ENCODE measurements at regions not wholly inside any gene's neighbourhood (a gene's known extent, or its start where the extent isn't known, plus 50 kb on each side); places are given as distances from the start of the nearest gene placed in this dataset.

DNA sequence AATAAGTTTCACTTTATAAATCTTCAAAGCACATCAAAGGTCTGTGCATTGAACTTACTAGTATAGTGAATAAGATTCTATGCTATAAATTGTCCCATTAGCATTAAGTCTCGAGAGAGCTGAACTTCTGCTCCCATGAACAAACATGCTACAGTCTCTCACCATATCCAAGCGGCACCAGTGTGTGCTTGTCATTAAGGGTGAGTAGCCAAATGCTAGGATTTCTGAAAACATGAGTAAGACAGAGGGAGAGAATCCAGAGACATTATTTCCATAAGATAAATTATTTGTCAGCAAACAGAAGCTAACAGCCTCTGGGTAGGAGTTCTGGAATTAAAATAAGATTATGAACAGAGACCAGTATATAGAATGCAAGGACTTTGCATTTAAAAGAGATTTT, 2882.5 kb downstream of the PCDH9 start:
- TF ChIP-seq, protein P1, sequence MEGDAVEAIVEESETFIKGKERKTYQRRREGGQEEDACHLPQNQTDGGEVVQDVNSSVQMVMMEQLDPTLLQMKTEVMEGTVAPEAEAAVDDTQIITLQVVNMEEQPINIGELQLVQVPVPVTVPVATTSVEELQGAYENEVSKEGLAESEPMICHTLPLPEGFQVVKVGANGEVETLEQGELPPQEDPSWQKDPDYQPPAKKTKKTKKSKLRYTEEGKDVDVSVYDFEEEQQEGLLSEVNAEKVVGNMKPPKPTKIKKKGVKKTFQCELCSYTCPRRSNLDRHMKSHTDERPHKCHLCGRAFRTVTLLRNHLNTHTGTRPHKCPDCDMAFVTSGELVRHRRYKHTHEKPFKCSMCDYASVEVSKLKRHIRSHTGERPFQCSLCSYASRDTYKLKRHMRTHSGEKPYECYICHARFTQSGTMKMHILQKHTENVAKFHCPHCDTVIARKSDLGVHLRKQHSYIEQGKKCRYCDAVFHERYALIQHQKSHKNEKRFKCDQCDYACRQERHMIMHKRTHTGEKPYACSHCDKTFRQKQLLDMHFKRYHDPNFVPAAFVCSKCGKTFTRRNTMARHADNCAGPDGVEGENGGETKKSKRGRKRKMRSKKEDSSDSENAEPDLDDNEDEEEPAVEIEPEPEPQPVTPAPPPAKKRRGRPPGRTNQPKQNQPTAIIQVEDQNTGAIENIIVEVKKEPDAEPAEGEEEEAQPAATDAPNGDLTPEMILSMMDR (IDR thresholded peaks at IDR 0.05), result no peak
- TF ChIP-seq POLR2A (IDR thresholded peaks at IDR 0.05) (no peak), EP300 (IDR thresholded peaks at IDR 0.05) (no peak)
